Colonic mucosa (tissue), 4 donors: ENCODE measurements at regions not wholly inside any gene's neighbourhood (a gene's known extent, or its start where the extent isn't known, plus 50 kb on each side); places are given as distances from the start of the nearest gene placed in this dataset.

Experiments
- DNase-seq: peaks from one replicate; pipeline ENCODE4 v3.0.0-alpha.2; 2020
- H3K27ac ChIP-seq: fragments of 200-600 bp; one replicate; pipeline ENCODE4 v1.8.0; 2021
- H3K27me3 ChIP-seq: fragments of 200-600 bp; one replicate; pipeline ENCODE4 v1.8.0; 2021
- H3K36me3 ChIP-seq: fragments of 200-600 bp; one replicate; pipeline ENCODE4 v1.8.0; 2021
- H3K4me1 ChIP-seq: fragments of 200-600 bp; one replicate; pipeline ENCODE4 v1.8.0; 2021; ENCODE audit warnings: mild to moderate bottlenecking
- H3K4me3 ChIP-seq: fragments of 200-600 bp; one replicate; pipeline ENCODE4 v1.8.0; 2021
- H3K9ac ChIP-seq, 2 donors: one replicate each; pipeline ENCODE4 v1.7.0; 2013; ENCODE audit warnings: control low read depth in 2 of 2, low read depth in 2 of 2, low read length in 2 of 2
- H3K9me3 ChIP-seq: fragments of 200-600 bp; one replicate; pipeline ENCODE4 v1.8.0; 2021
- intact Hi-C: fragments of 100-400 bp; cut with DNase I; formaldehyde crosslinking; loops from one replicate; pipeline ENCODE4 v1.14.1; 2022
- TF ChIP-seq, protein P1 (sequence below): fragments of 200-600 bp; IDR thresholded peaks from one replicate; pipeline ENCODE4 v1.8.0; 2022; ENCODE audit warnings: antibody characterized with exemption, mild to moderate bottlenecking
- donor health status: healthy.
- donor health status: DM: no; HTN: no; CAD: no.
- donor health status: DM: no; HTN: no; CAD: no.

DNA sequence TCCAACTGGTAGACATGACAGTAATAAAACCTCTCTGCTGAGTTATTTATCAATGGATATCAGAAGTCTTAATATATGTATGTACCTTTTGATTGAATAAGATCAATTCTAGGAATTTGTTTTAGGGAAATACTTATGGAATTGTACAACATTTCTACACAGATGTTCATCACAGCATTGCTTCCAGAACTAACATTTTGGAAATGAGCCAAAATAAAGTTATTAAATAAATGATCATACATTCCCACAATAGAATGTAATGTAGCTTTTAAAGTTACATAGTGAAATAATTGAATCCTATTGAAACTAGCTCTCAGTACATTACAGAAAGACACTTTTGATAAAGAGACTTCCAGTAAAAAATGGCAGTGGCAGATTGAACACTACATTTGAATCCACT, 481.6 kb upstream of the LRRN3 start:
- no peaks in the 10 kb centered on the region for H3K36me3 ChIP-seq

DNA sequence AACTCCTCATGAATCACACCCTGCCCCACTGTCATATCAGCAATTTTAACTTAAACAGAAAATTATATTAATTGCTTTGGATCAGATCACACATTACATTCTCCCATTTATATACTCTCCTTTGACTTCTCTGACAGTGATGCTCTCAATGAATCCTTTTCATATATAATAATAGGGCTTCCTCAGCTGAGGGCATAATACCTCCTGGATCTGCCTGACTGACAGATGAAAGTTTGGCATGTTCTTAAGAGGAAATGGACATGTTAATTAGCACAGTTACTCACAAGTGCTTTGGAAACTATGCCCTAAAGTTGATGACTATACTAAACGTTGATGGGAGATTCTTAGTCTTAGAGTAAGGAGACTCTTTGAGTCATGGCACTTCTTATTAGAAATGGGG, 478.2 kb upstream of the LRRN3 start:
- no peak overlapping the region for H3K9ac ChIP-seq
- H3K27me3 ChIP-seq, result no peaks in the 10 kb centered on the region
- intact Hi-C loops, result no loop called here
- no peak overlapping the region for H3K27ac ChIP-seq
- no peak overlapping the region for H3K4me3 ChIP-seq
- no peaks in the 10 kb centered on the region for H3K4me1 ChIP-seq
- no peaks in the 10 kb centered on the region for H3K36me3 ChIP-seq
- no peak for DNase-seq
- no peaks in the 10 kb centered on the region for H3K9me3 ChIP-seq
- TF ChIP-seq, protein P1, sequence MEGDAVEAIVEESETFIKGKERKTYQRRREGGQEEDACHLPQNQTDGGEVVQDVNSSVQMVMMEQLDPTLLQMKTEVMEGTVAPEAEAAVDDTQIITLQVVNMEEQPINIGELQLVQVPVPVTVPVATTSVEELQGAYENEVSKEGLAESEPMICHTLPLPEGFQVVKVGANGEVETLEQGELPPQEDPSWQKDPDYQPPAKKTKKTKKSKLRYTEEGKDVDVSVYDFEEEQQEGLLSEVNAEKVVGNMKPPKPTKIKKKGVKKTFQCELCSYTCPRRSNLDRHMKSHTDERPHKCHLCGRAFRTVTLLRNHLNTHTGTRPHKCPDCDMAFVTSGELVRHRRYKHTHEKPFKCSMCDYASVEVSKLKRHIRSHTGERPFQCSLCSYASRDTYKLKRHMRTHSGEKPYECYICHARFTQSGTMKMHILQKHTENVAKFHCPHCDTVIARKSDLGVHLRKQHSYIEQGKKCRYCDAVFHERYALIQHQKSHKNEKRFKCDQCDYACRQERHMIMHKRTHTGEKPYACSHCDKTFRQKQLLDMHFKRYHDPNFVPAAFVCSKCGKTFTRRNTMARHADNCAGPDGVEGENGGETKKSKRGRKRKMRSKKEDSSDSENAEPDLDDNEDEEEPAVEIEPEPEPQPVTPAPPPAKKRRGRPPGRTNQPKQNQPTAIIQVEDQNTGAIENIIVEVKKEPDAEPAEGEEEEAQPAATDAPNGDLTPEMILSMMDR, result no peak

More for the DNA sequence above, 481.6 kb upstream of the LRRN3 start:
- H3K9me3 ChIP-seq, result no peaks in the 10 kb centered on the region
- no peaks in the 10 kb centered on the region for H3K4me1 ChIP-seq
- H3K27me3 ChIP-seq, result no peaks in the 10 kb centered on the region
- intact Hi-C loops, result no loop called here
- H3K9ac ChIP-seq, result no peak overlapping the region
- no peak overlapping the region for H3K4me3 ChIP-seq
- TF ChIP-seq, protein P1, result no peak
- DNase-seq, result no peak
- no peak overlapping the region for H3K27ac ChIP-seq
